ENCODE measurements at regions not wholly inside any gene's neighbourhood (a gene's known extent, or its start where the extent isn't known, plus 50 kb on each side); places are given as distances from the start of the nearest gene placed in this dataset.

- Histone ChIP-seq H3K36me3 (ENCODE audit: control insufficient read depth in 1 of 2, insufficient read depth in 2 of 2, low read depth in 1 of 2, low read length in 2 of 2) (no peaks in the 10 kb centered on the region), H2AFZ (ENCODE audit: low read depth, low read length) (no peak overlapping the region), H3K9me3 (ENCODE audit: control insufficient read depth, low read length) (peaks cover 2% of the 10 kb centered on the region), H2BK5ac (ENCODE audit: low read depth, low read length, poor library complexity, severe bottlenecking) (no peak overlapping the region), H3K4me2 (ENCODE audit: low read length, poor library complexity, severe bottlenecking) (no peak overlapping the region), H2BK120ac (ENCODE audit: low read depth, low read length) (no peak overlapping the region), H3K27me3 (ENCODE audit: control insufficient read depth in 1 of 2, insufficient read depth in 1 of 2, low read length in 2 of 2) (peaks cover 16 to 46% of the 10 kb centered on the region in 2 experiments), H3K4ac (ENCODE audit: low read depth in 1 of 2, low read length in 2 of 2) (no peak overlapping the region), H3K27ac (ENCODE audit: low read length, poor library complexity, severe bottlenecking) (no peak overlapping the region), H3K79me1 (replicated peaks; ENCODE audit: low read length, poor library complexity, severe bottlenecking) (no peaks in the 10 kb centered on the region), H4K91ac (ENCODE audit: low read length) (no peak overlapping the region), H4K8ac (ENCODE audit: low read length) (no peak overlapping the region), H3K23ac (ENCODE audit: low read length in 2 of 2) (no peak overlapping the region), H3K9ac (ENCODE audit: low read length) (no peak overlapping the region), H2BK15ac (ENCODE audit: low read depth, poor library complexity, severe bottlenecking) (no peak overlapping the region), H2BK12ac (ENCODE audit: low read length in 2 of 2) (no peak overlapping the region), H3K18ac (ENCODE audit: low read depth in 1 of 2, low read length in 2 of 2) (no peak overlapping the region), H3K4me3 (ENCODE audit: insufficient read depth in 1 of 2, low read depth in 1 of 2, low read length in 2 of 2) (no peak overlapping the region), H2AK5ac (ENCODE audit: low read length, severe bottlenecking) (no peak overlapping the region), H3K4me1 (ENCODE audit: control insufficient read depth, insufficient read depth, low read depth, low read length) (no peaks in the 10 kb centered on the region), H3K14ac (ENCODE audit: low read length in 2 of 2) (no peak overlapping the region)
- no peak for DNase-seq
- WGBS = 73% methylated on average over 4 of the region's 4 CpGs
Observed at GRCh38 chr17:45653616-45654015, 130.5 kb upstream of the CRHR1 start.

DNA sequence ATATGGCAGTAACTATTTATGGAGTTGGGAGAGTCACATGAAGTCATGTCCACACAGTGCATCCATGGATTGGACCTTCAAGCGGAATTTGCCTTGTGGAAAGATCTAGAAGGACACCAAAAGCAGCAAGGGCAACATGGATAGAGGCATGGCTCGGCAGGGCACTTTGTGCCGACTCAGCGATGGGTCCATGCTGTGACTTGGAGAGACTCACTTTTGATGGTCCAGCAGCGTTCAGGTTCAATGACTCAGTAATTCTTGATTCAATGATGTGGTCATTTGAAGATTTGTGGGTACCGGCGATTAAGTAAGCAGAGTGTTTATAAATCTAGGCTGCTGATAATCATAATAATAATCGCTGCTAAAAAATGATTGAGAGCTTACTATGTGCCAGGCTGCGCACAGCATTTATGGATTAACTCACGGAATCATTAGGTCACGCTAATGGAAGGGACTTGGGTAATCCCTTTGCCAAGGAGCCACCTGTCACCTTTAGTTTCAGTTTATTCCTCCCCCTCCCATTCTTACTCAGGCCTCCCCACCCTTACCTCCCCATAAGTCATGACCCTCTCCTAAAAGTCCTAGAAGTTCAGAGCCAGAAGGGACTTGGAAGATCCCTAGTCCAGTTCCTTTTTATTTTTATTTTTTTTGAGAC, 127.5 kb upstream of the CRHR1 start:
- Histone ChIP-seq H3K36me3 (ENCODE audit: control insufficient read depth in 1 of 2, insufficient read depth in 2 of 2, low read depth in 1 of 2, low read length in 2 of 2) (no peaks in the 10 kb centered on the region), H3K27me3 (ENCODE audit: control insufficient read depth in 1 of 2, insufficient read depth in 1 of 2, low read length in 2 of 2) (peaks cover 18 to 46% of the 10 kb centered on the region in 2 experiments), H2BK5ac (ENCODE audit: low read depth, low read length, poor library complexity, severe bottlenecking) (no peak overlapping the region), H3K4me1 (ENCODE audit: control insufficient read depth, insufficient read depth, low read depth, low read length) (no peaks in the 10 kb centered on the region), H3K23ac (ENCODE audit: low read length in 2 of 2) (no peak overlapping the region), H3K4me3 (ENCODE audit: insufficient read depth in 1 of 2, low read depth in 1 of 2, low read length in 2 of 2) (no peak overlapping the region), H3K18ac (ENCODE audit: low read depth in 1 of 2, low read length in 2 of 2) (no peak overlapping the region), H2AFZ (ENCODE audit: low read depth, low read length) (no peak overlapping the region), H4K91ac (ENCODE audit: low read length) (no peak overlapping the region), H3K9me3 (ENCODE audit: control insufficient read depth, low read length) (peaks cover 10% of the 10 kb centered on the region), H3K4ac (ENCODE audit: low read depth in 1 of 2, low read length in 2 of 2) (no peak overlapping the region), H3K79me1 (replicated peaks; ENCODE audit: low read length, poor library complexity, severe bottlenecking) (no peaks in the 10 kb centered on the region), H3K4me2 (ENCODE audit: low read length, poor library complexity, severe bottlenecking) (no peak overlapping the region), H2BK12ac (ENCODE audit: low read length in 2 of 2) (no peak overlapping the region), H2BK15ac (ENCODE audit: low read depth, poor library complexity, severe bottlenecking) (no peak overlapping the region), H3K9ac (ENCODE audit: low read length) (no peak overlapping the region), H3K27ac (ENCODE audit: low read length, poor library complexity, severe bottlenecking) (no peak overlapping the region), H4K8ac (ENCODE audit: low read length) (no peak overlapping the region), H2AK5ac (ENCODE audit: low read length, severe bottlenecking) (no peak overlapping the region), H3K14ac (ENCODE audit: low read length in 2 of 2) (no peak overlapping the region), H2BK120ac (ENCODE audit: low read depth, low read length) (no peak overlapping the region)
- WGBS = 92% methylated on average over 11 of the region's 11 CpGs
- DNase-seq = no peak

DNA sequence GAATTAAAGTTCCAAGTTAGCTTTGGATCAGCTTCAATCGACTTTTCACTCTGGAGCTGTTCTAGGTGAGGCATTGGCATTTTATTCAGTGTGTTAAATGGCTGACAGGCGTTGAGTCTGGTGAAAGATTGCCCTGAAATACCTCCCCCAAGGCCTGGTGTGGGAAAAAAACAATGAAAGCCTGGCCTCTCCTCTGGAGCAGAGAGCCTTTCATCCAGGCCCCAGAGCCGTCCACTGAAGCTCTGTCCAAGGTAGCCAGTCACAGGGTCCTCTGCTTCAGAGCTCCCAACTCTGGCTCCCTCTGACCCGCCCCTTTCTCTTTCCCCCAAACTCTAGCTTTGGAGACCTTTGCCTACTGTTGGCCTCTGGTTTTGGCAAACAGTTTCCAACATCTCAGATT, 123.6 kb upstream of the CRHR1 start:
- Histone ChIP-seq H3K4me2 (ENCODE audit: low read length, poor library complexity, severe bottlenecking) (no peak overlapping the region), H3K4ac (ENCODE audit: low read depth in 1 of 2, low read length in 2 of 2) (no peak overlapping the region), H3K27ac (ENCODE audit: low read length, poor library complexity, severe bottlenecking) (no peak overlapping the region), H3K27me3 (ENCODE audit: control insufficient read depth in 1 of 2, insufficient read depth in 1 of 2, low read length in 2 of 2) (peaks cover 40 to 64% of the 10 kb centered on the region in 2 experiments), H2AK5ac (ENCODE audit: low read length, severe bottlenecking) (no peak overlapping the region), H3K36me3 (ENCODE audit: control insufficient read depth in 1 of 2, insufficient read depth in 2 of 2, low read depth in 1 of 2, low read length in 2 of 2) (no peaks in the 10 kb centered on the region), H3K79me1 (replicated peaks; ENCODE audit: low read length, poor library complexity, severe bottlenecking) (no peaks in the 10 kb centered on the region), H2BK120ac (ENCODE audit: low read depth, low read length) (no peak overlapping the region), H2BK12ac (ENCODE audit: low read length in 2 of 2) (no peak overlapping the region), H3K4me1 (ENCODE audit: control insufficient read depth, insufficient read depth, low read depth, low read length) (no peaks in the 10 kb centered on the region), H3K23ac (ENCODE audit: low read length in 2 of 2) (no peak overlapping the region), H4K91ac (ENCODE audit: low read length) (no peak overlapping the region), H3K9ac (ENCODE audit: low read length) (no peak overlapping the region), H4K8ac (ENCODE audit: low read length) (no peak overlapping the region), H3K9me3 (ENCODE audit: control insufficient read depth, low read length) (peaks cover 20% of the 10 kb centered on the region), H2BK5ac (ENCODE audit: low read depth, low read length, poor library complexity, severe bottlenecking) (no peak overlapping the region), H3K4me3 (ENCODE audit: insufficient read depth in 1 of 2, low read depth in 1 of 2, low read length in 2 of 2) (no peak overlapping the region), H3K14ac (ENCODE audit: low read length in 2 of 2) (no peak overlapping the region), H2BK15ac (ENCODE audit: low read depth, poor library complexity, severe bottlenecking) (no peak overlapping the region), H3K18ac (ENCODE audit: low read depth in 1 of 2, low read length in 2 of 2) (no peak overlapping the region), H2AFZ (ENCODE audit: low read depth, low read length) (no peak overlapping the region)
- WGBS = 37% methylated on average over 4 of the region's 4 CpGs
- DNase-seq = no peak

DNA sequence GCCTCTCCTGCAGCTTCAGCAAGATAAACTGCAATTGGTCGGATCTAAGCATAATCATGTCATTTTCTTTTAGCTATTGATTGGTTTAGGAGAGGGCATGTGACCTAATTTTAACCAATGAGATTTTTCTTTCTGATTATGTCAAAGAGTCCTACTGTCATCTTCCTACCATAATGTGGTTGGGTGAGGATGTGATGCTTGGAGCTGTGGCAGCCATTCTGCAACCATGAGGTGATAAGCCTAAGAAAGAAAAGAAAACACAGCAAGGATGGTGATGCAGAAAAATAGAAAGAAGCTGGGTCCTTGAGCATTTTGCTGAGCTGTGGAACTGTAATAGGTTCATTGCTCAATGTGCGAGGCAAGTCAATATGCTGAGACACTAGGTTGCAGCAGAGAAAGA, 121.7 kb upstream of the CRHR1 start:
- H3K23ac ChIP-seq (ENCODE audit: low read length in 2 of 2) = no peak overlapping the region
- peaks cover 20% of the 10 kb centered on the region for H3K9me3 ChIP-seq (ENCODE audit: control insufficient read depth, low read length)
- H3K14ac ChIP-seq (ENCODE audit: low read length in 2 of 2) = no peak overlapping the region
- no peaks in the 10 kb centered on the region for H3K79me1 ChIP-seq (replicated peaks; ENCODE audit: low read length, poor library complexity, severe bottlenecking)
- peaks cover 56 to 78% of the 10 kb centered on the region in 2 experiments for H3K27me3 ChIP-seq (ENCODE audit: control insufficient read depth in 1 of 2, insufficient read depth in 1 of 2, low read length in 2 of 2)
- H2BK12ac ChIP-seq (ENCODE audit: low read length in 2 of 2) = no peak overlapping the region
- no peak overlapping the region for H2BK5ac ChIP-seq (ENCODE audit: low read depth, low read length, poor library complexity, severe bottlenecking)
- H3K4me3 ChIP-seq (ENCODE audit: insufficient read depth in 1 of 2, low read depth in 1 of 2, low read length in 2 of 2) = no peak overlapping the region
- no peak for DNase-seq
- no peaks in the 10 kb centered on the region for H3K4me1 ChIP-seq (ENCODE audit: control insufficient read depth, insufficient read depth, low read depth, low read length)
- H3K36me3 ChIP-seq (ENCODE audit: control insufficient read depth in 1 of 2, insufficient read depth in 2 of 2, low read depth in 1 of 2, low read length in 2 of 2) = no peaks in the 10 kb centered on the region
- H3K9ac ChIP-seq (ENCODE audit: low read length) = no peak overlapping the region
- no peak overlapping the region for H2BK120ac ChIP-seq (ENCODE audit: low read depth, low read length)
- no peak overlapping the region for H3K27ac ChIP-seq (ENCODE audit: low read length, poor library complexity, severe bottlenecking)
- H3K18ac ChIP-seq (ENCODE audit: low read depth in 1 of 2, low read length in 2 of 2) = no peak overlapping the region
- no peak overlapping the region for H2BK15ac ChIP-seq (ENCODE audit: low read depth, poor library complexity, severe bottlenecking)
- H2AFZ ChIP-seq (ENCODE audit: low read depth, low read length) = no peak overlapping the region
- no peak overlapping the region for H4K91ac ChIP-seq (ENCODE audit: low read length)
- H3K4me2 ChIP-seq (ENCODE audit: low read length, poor library complexity, severe bottlenecking) = no peak overlapping the region
- H3K4ac ChIP-seq (ENCODE audit: low read depth in 1 of 2, low read length in 2 of 2) = no peak overlapping the region
- WGBS = over 99% methylated on average over 2 of the region's 2 CpGs
- no peak overlapping the region for H2AK5ac ChIP-seq (ENCODE audit: low read length, severe bottlenecking)
- H4K8ac ChIP-seq (ENCODE audit: low read length) = no peak overlapping the region
